GM12872 (cell line): ENCODE measurements at regions not wholly inside any gene's neighbourhood (a gene's known extent, or its start where the extent isn't known, plus 50 kb on each side); places are given as distances from the start of the nearest gene placed in this dataset.

ENCODE experiments used
- TF ChIP-seq, protein P1 (sequence below): IDR thresholded peaks from 3 replicates; pipeline ENCODE4 v1.5.1; 2011; ENCODE audit warnings: low read depth, mild to moderate bottlenecking, low read length, moderate library complexity; ENCODE audit not compliant: insufficient read depth

DNA sequence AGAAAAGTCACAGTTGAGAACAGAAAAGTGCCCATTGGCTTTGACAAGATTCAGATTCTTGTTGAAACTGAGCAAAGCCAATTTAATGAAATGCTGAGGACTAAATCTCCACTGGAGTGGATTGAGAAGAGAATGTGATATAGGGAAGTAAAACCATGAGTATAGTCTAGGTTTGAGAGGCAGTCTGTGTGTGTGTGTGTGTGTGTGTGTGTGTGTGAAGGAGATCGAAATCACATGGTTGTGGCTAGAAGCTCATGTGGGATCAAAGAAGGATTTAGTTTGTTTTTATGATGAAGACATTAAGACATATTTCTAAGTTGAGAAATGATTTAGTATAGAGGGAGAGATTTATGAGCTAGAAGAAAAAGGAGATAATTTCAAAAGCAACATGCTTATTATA, 275.7 kb upstream of the DAB2 start:
- TF ChIP-seq, protein P1, sequence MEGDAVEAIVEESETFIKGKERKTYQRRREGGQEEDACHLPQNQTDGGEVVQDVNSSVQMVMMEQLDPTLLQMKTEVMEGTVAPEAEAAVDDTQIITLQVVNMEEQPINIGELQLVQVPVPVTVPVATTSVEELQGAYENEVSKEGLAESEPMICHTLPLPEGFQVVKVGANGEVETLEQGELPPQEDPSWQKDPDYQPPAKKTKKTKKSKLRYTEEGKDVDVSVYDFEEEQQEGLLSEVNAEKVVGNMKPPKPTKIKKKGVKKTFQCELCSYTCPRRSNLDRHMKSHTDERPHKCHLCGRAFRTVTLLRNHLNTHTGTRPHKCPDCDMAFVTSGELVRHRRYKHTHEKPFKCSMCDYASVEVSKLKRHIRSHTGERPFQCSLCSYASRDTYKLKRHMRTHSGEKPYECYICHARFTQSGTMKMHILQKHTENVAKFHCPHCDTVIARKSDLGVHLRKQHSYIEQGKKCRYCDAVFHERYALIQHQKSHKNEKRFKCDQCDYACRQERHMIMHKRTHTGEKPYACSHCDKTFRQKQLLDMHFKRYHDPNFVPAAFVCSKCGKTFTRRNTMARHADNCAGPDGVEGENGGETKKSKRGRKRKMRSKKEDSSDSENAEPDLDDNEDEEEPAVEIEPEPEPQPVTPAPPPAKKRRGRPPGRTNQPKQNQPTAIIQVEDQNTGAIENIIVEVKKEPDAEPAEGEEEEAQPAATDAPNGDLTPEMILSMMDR, result no peak

DNA sequence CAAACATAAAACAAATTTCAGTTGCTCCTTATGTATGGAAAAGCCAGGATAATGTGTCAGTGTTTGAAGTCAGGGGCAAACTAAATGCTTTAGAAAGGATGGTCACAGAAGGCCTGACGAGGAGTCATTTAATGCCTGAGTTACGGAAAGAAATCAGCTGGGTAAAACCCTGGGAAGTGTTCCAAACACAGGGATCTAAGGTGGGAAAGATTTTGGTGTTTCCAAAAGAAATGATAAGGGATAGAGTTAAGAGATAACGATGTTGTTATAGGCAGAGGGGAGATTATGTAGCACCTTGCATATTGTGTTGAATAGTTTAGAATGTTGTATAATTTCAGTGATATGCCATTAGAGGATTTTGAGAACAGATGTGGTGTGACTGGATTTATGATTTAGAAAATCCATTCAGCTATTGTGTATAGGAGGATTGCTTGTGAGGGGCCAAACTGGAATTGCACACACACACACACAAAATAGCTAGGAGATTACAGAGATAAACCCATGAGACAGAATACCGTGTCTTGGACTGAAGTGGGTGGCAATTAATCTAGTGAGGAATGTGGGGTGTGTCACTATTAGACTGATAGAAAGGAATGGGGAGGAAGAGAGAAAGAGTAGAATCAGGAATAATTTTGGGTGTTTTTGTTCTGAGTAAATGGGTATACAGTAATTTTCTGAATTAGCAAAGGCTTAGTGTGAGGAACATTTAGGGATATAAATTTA, 274.2 kb upstream of the DAB2 start:
- TF ChIP-seq, protein P1, result no peak

DNA sequence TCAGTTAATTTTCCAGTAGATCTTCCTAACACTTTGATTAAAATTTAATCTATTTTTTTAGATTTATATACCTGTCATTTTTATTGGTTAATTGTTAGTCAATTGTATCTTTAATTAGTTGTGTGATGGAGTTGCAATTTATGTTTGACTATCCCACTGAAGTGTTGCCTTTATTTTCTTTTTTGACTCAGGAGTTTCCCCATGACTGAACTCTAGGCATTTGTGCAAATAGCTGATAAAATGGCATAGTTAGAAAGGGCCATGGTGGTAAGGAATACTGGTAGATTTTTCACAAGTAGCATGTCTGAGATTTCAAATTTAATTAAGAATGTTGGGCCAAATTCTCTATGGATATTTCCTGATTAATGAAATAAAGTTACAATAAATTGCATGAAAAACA, 273.1 kb upstream of the DAB2 start:
- TF ChIP-seq, protein P1, result no peak

DNA sequence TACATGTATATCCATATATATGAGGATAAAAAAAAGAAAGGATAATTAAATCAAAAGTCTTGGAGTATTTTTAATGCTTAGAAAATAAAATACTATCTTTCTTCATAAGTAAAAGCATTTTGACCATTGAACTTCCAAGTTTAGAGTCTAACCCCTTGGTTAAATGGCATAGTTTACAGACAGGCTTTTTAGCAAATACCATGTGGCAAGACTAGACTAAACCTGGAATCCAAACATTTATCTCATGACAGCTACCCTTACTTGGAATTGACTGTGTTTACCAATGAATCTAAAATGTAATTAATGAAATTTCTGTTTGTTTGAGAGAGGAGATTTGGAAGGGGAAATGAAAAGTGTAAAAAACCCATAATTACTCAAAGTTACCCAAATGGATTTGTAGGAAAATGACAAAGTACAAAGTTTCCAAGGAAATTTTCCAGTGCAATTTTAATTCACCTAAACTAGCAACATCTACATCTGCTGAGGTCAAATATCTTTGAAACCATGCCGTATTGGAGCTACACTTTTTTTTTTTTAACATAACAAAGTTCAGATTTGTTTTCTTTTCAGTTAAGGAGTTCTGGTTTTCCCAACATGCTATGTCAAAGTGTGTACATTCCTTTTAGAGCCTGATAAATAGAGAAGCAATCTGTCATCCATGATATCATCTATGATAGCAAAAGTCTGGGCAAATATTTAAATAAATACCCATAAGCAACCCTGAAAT, 272.1 kb upstream of the DAB2 start:
- TF ChIP-seq, protein P1, result no peak

DNA sequence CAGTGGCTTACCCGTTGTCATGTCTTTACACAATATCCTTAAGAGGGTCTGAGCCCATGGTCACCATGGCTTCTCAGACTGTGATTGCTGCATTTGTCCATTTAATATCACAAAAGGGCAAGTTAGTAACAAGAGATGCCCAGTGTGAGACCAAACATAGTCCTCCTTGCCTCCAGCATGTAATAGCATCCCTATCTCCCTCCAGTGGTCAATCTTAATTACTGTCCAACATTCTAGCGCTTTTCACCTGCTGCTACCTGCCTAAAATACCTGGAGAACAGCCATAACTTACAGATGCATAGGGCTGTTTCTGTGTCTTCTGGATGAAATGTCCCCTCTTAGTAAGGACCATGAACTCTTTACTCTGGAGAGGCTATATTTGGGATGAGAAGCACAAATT, 267.2 kb upstream of the DAB2 start:
- TF ChIP-seq, protein P1, result peak; percentile 33; the same call in 1 of the 3 replicates

DNA sequence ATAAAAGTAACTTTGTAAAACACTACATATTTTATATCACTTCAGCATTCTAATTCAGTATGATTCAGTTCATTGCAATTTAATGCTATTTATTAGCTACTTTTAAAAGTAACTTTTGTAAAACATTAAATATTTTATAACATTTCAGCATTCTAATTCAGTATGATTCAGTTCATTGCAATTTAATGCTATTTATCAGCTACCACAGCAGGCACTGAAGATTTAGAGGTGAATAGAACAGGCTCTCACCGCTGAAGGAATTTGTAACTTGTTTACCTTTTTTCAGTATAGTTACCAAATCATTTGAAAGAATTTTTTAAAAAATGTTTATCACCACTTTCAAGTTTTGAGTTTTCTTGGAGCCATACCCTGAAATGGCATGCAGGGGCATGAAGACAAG, 266.4 kb upstream of the DAB2 start:
- TF ChIP-seq, protein P1, result no peak

DNA sequence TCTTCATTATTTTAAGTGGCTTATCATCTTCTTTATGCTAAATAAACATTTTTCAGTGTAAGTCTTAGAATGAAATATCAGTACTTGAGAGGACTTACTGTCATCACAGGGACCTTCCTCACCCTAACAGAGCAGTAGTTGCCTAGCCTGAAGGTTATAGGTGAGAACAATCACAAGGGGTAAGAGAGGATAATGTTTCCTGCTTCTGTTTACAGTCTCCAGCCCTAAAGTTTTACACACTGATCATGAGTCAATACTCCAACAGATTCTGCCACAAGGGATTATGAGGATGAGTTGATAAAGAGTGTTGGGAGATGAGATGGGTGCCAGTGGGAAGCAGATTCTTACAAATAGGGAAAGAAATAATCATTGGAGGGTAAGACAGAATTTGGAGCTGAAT, 265.1 kb upstream of the DAB2 start:
- TF ChIP-seq, protein P1, result no peak
